GM21515 (cell line): ENCODE measurements at regions not wholly inside any gene's neighbourhood (a gene's known extent, or its start where the extent isn't known, plus 50 kb on each side); places are given as distances from the start of the nearest gene placed in this dataset.

Experiments used
- ATAC-seq: cut with Tn5 transposase; IDR thresholded peaks from one replicate; pipeline ENCODE4 v1.9.1; 2021; ENCODE audit not compliant: unreplicated experiment

GRCh38 chr7:17016402-17017010 lies 134.7 kb upstream of the AGR3 start:
- no peak for ATAC-seq

GRCh38 chr7:17019106-17019505 lies 137.3 kb upstream of the AGR3 start:
- no peak for ATAC-seq

GRCh38 chr7:17020250-17020649 lies 138.5 kb upstream of the AGR3 start:
- ATAC-seq, result no peak

GRCh38 chr7:17021205-17021604 lies 139.4 kb upstream of the AGR3 start:
- ATAC-seq, result no peak

- ATAC-seq, result no peak
Measured at GRCh38 chr7:17022920-17023319, 141.1 kb upstream of the AGR3 start.

GRCh38 chr7:17026269-17026668 lies 144.5 kb upstream of the AGR3 start:
- no peak for ATAC-seq

GRCh38 chr7:17027143-17027788 lies 145.5 kb upstream of the AGR3 start:
- ATAC-seq, result no peak

GRCh38 chr7:17027789-17028152 lies 146.0 kb upstream of the AGR3 start:
- ATAC-seq, result no peak

GRCh38 chr7:17029150-17029549 lies 147.4 kb upstream of the AGR3 start:
- no peak for ATAC-seq

- ATAC-seq, result no peak
Measured at GRCh38 chr7:17030559-17030958, 148.8 kb upstream of the AGR3 start.

- no peak for ATAC-seq
Measured at GRCh38 chr7:17031906-17032551, 150.2 kb upstream of the AGR3 start.

GRCh38 chr7:17033245-17033644 lies 151.5 kb upstream of the AGR3 start:
- no peak for ATAC-seq

- no peak for ATAC-seq
Measured at GRCh38 chr7:17036584-17036983, 154.8 kb upstream of the AGR3 start.

GRCh38 chr7:17037356-17037755 lies 155.6 kb upstream of the AGR3 start:
- ATAC-seq, result no peak

- no peak for ATAC-seq
Measured at GRCh38 chr7:17038160-17038782, 156.5 kb upstream of the AGR3 start.

GRCh38 chr7:17038783-17039170 lies 157.0 kb upstream of the AGR3 start:
- ATAC-seq, result no peak

- ATAC-seq, result no peak
Measured at GRCh38 chr7:17039372-17039771, 157.6 kb upstream of the AGR3 start.

GRCh38 chr7:17040716-17041115 lies 158.9 kb upstream of the AGR3 start:
- ATAC-seq, result no peak

GRCh38 chr7:17041324-17041723 lies 159.5 kb upstream of the AGR3 start:
- ATAC-seq, result no peak

- no peak for ATAC-seq
Measured at GRCh38 chr7:17042211-17042610, 160.4 kb upstream of the AGR3 start.

- ATAC-seq, result no peak
Measured at GRCh38 chr7:17043012-17043877, 161.5 kb upstream of the AGR3 start.
